ENCODE measurements at regions not wholly inside any gene's neighbourhood (a gene's known extent, or its start where the extent isn't known, plus 50 kb on each side); places are given as distances from the start of the nearest gene placed in this dataset.
A peak's percentile ranks its signal among the peaks of the same experiment; 100 is the strongest.
"Not testable (repeated sequence)": the region's sequence is repeated elsewhere in the genome, so short reads cannot be mapped to it uniquely, and the experiment has no call there.

DNA sequence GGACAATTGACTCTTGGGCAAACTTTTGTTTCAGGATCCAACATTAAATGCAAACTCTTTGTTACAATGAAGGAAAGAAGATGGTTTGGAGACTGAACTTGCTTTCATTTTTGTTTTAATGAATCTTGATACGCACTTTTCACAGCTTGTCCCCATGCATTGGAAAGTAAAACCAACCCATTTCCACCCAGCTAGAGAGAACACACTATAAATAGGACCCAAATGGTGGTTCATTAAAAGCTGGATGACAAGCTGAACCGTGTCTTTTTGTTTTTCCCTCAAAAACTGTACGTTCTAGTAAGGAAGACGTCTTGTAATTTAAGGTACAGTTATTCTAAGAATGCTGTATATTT is 95.3 kb upstream of the EGFL6 start:
- peak; percentile 45 to 55 for ATAC-seq

DNA sequence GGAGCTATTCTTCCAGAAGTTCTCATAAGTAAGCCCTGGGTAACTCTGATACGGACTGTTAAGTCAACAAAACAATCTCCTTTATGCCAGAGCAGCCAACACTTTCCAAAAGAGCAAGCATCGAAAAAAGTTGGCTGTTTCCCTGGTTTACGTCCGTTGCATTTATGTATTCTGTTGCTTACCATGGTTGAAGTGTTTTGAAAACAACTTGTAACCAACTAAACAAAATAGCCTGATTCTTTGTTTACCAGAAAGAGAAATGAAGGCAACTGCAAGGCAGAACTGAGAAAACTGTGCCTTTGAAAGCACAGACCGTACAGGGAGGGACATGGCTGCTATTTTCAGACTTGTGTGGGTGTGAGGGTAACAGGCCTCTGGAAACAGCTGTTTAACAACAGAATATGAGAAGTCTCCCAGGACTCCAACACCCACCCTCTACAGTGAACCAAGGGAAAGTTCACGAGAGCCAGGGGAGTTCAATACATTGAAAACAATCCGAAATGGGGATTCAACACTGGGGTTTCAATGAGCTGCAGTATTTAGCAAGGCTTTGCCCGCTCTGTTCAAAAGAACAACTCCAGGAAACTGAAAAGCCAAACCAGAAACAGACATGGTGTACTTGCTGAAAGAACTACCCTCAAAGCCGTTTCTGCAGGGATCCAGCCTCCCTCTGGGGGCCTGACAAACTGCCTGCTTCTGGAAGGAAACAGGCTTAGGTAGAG is 95.8 kb upstream of the EGFL6 start:
- ATAC-seq: peak in 1 of 2 donors; percentile 10

DNA sequence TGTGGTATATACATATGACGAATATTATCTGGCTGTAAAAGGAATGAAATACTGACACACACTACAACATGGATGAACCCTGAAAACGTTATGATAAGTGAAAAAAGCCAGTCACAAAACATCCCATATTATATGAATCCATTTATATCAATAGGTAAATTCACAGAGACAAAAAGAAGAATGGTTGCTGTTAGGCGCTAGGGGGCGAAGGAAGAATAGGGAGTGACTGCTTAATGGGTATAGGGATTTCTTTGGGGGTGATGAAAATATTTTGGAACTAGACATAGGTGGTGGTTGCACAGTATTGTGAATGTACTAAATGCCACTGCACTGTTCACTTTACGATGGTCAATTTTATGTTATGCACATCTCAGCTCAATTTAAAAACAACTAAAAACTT is 96.4 kb upstream of the EGFL6 start:
- ATAC-seq: no peak

DNA sequence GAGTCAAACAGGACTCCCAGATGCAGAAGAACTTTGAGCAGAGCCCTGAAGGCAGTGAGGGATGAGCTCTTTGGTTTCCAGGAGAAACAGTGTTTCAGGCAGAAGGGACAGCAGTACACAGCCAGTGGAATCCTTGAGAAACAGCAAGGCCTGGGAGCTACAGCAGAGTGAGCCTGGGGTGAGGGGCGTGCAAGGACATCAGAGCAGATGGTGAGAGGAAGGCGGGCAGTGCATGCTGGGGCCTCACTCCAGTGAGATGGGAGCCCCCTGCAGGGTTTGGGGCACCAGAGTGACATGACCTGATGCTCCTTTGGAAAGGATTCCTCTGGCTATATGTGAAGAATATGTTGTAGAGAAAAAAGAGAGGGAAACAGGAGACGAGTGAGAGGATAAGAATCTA is 98.1 kb upstream of the EGFL6 start:
- ATAC-seq: no peak

DNA sequence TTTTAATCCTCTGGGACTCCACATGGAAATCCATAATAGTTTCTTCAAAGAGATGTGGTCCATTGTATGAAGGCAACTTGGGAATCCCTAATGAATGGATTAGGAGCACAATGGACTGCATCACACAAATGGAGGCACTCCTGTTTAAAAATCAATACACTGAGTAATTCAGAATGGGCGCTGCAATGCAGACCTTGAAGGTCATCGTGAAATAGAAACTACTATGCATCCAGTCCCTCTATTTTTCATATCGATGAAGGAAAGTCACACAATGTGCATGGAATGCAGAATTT is 98.8 kb upstream of the EGFL6 start:
- no peak for ATAC-seq

DNA sequence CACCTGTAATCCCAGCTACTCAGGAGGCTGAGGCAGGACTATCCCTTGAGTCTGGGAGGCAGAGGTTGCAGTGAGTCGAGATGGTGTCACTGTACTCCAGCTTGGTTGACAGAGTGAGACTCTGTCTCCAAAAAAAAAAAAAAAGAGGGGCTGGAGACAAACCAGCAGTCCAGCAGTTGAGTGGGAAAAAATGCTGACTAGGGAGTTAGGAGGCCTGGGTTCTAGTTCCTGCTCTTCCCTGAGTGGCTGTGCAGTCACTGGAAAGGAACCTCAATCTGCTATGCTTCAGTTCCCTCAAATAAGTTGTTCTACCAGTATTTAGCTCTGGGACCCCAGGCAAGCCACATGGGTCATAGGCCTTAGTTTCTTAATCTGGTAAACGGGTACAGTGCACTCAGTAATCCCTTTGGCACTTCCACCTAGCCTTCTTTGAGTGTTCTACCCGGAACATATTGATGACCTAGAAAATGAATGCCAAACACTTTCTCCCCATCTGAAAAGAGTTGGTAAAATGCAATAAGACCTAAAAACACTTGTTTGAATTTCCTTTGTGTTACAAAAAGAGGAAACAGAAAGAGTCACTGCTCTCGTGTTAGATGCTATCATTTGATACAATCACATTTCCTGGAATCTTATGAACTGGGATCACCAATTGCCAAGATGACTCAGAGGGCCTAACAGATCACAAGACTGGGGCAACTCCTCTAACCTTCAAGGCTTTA is 99.3 kb upstream of the EGFL6 start:
- no peak for ATAC-seq

DNA sequence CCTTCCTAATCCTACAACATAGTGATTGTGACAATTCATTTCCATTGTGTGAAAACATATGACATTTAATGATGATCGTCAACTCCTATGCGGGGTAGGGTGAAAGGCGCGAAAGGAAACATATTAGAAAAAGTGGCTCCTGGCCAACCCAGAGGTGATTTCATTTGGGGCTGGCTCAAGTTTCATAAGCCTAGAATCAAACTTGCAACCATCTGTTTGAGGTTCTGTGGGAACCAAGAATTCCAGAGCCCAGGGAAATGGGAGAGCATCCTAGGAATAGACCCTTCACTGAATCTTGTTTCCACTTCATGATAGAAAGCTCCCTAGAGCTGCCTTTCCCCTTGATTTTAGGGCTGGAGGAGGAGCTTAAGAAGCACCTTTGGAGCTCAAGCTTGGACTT is 101.3 kb upstream of the EGFL6 start:
- ATAC-seq: no peak

DNA sequence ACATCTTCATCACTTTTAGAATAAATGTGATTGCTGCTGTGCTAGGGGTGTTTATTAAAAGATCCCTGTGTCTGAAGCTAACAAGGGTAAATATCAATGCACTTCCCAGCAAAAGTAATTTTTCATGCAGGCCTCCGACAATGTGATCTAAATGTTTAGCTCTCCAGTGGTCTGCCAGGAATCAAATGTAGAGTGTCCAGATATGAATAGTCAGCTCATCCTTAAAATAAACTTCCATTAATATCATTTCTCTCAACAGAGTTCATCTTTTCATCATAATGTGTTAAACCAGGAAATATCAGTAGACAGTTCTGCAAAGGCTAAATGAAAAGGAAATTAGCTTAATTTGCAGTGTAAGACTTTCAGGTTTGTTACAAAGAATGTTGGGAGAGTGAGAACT is 102.2 kb upstream of the EGFL6 start:
- no peak for ATAC-seq

DNA sequence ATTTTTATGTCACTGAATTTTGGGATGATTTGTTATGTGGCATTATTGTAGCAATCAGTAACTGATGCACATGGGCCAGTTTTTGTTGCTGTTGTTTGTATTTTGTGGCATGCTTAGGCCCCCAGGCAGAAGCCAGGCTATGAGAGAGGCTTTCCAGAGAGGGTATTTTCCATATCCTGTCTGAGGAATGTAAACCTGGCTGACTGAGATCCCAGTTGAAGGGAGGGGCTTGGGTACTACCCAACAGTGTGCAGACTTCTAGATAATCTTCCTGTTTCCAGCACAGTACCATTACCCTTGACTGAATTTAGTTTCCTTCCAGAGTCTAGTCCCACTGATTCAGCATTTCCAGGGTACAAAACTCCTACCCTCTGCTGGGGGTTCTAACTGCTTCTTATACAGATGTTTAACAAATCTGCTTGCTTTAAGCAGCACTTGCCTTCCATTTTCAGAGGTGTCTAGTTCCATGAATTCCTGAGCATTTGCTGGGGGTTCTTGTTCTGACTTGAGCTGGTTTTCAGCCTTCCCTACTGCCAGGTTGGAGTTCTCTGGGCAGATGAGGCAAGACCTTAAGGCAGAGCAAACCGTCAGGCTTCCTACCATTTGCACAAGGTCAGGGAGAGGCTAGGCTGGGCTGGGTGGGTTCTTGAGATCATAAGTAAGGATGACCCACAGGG is 104.7 kb upstream of the EGFL6 start:
- no peak for ATAC-seq

DNA sequence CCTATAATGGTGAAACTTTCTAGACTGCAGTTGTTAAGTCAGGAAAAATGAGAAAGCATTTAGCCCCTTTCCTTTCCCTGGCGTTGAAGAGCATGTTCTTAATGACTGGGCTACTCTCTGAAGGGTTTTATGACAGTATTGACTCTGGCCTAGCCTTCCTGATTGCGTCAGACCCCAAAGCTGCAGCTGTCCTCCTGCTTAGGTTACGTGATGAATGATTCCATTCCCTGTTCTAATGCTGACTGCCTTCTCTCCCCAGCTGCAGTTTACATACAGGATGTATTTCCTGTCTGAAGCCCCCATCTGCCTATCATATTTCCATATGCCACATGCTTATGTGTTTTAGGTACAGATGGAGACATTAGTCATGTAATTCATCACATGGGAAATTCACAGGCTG is 105.8 kb upstream of the EGFL6 start:
- ATAC-seq: no peak

DNA sequence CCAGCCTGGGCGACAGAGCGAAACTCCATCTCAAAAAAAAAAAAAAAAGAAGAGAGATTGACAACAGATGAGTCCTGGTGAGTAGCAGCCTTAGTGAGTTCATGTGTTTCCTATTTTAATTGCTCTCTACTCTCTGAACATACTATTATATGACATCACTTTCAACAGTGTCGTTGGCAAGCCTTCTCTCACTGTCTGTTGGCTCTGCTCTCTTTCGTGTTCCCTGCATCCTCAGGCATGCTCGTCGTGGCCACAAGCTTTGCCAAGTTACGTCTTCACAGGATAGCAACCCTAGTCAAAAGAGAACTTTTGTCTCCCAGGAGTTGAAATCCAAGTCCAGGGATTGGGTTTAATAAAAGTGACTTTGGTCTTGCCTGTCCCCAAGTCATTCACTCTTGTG is 117.1 kb upstream of the EGFL6 start:
- ATAC-seq: no peak

DNA sequence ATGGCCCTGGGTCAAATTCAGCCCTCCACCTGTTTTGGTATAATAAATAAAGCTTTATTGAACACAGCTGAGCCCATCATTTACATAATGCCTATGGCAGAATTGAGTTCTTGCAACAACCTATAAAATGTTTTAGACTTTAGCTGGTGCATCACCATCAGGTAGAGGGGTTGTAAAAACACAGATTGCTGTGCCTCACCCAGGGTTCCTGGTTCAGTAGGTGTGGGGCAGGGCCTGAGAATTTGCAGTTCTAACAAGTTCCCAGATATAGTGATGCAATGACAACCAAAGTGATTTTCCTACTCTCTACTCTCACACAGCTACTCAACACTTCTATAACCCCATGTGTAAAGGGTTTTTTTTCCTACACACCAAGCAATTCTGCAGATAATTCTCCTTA is 120.0 kb upstream of the EGFL6 start:
- no peak for ATAC-seq

DNA sequence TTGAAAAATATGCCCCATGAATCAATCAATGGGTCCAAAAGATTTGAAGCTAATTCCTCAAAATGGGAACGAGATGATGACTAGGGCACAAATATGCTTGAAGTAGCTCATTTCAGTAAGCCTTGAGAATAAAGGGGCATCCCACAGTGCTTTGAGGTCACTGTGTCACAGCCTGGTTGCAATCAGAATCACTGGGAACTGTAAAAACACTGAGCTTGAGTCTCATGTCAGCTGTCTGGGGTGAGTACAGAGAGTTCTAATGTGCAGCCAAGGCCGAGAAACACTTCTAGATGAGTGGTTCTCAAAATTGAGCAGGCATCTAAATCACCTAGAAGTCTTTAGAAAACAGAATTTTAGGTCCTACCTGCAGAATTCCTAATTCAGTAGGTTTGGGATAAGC is 120.5 kb upstream of the EGFL6 start:
- no peak for ATAC-seq

DNA sequence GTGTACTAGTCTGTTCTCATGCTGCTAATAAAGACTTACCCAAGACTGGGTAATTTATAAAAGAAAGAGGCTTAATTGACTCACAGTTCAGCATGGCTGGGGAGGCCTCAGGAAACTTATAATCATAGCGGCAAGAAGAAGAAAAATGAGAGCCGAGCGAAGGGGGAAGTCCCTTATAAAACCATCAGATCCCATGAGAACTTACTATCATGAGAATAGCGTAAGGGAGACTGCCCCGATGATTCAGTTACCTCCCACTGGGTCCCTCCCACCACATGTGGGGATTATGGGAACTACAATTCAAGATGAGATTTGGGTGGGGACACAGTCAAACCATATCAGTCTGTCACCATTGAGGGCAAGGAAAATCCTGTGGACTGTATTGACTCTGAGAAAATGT is 121.8 kb upstream of the ATXN3L start:
- ATAC-seq: not testable (repeated sequence)

DNA sequence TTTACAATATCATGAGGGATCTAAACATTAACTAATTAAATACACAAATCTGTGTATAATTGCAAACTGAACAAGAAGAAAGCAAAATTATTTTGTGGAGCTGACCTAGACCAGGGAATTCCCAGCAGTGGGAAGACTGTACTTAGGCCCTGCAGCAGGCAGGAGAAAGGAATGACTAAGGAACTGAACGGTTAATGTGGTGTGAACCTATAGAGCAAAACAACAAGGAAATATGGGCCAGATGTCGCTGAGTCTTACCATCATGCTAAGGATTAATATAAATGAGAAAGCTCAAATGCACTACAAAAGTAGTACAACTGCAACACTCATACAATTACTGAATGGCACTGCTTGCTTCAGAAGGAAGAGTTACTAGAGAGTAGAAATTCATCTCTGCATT is 120.3 kb upstream of the ATXN3L start:
- no peak for ATAC-seq

DNA sequence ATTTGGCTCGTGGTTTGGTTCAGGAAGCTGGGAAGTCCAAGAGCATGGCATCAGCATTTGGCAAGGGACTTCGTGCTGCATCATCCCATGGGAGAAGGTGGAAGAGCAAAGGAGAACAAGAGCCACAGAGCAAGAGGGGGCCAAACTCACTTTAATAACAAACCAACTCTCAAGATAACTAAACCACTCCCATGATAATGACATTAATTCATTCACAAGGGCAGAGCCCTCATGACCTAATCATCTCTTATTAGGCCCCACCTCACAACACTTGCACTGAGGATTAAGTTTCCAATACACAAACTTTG is 113.4 kb upstream of the ATXN3L start:
- ATAC-seq: no peak

DNA sequence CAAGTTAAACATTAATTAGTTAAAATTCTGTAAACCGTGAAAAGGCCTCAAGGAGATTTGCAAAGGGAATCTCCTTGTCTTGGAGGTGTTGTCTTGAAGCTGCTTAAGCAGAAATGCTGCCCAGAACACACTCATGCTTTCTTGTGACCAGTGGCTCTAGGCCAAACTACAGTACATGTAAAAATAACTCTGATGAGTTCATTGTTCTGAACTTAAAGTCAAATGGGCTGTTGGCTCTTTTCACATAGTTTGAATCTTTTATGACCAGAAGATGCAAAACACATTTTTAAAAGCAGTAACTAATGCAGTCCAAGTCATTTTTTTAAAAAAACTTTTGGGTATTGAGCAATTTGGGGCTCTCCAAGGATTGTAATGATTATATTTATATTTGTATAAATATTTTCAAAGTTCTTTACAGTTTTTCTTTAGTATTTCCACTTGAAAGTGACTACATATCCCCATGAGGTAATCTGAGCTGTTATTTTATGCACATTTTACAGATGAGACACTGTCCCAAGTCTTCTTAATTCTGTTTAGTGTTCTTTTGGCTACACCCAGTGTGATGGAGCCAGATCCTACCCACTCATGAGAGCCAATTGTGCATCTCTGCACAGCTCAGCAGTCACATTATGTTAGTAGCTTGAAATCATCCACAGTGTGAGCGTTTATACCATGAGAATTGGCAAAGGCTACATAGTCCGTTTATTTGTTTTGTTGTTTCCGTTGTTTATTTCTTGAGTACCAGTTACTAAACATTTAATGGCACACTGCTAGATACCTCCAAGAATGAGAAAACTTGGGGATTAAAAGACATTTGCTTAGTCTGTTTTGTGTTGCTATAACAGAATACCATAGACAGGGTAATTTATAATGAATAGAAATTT is 112.8 kb upstream of the ATXN3L start:
- ATAC-seq: no peak

DNA sequence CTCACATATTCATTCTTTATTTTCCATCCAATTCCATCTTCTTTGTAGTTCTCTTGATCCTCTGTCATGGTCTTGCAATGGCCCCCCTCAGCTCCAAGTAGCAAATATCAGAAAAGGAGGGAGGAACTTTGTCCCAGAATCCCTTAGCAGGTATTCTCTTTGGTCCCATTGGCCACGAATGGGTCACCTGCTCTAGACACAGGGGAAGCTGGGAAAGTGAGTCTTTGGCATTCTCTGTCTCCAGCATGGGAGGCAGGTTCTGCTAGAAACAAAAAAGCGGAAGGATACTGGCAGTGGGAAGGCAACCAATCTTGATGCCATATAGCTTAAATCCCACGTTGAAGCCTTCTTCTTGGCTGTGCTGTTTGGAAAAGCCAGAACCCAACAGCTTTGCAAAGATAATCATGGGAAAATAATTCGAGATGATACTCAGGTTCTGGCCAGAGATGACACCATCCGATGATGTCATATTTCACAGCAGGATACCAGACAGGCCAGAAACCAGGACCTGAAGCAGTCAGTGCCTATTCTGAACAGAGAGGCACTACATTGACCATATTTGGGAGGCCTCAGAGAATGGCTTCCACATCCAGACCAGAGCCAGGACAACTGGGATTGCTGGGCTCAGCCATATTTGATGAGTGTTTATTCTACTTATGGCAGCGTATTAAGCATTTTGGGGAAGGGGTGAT is 110.4 kb upstream of the ATXN3L start:
- ATAC-seq: no peak

DNA sequence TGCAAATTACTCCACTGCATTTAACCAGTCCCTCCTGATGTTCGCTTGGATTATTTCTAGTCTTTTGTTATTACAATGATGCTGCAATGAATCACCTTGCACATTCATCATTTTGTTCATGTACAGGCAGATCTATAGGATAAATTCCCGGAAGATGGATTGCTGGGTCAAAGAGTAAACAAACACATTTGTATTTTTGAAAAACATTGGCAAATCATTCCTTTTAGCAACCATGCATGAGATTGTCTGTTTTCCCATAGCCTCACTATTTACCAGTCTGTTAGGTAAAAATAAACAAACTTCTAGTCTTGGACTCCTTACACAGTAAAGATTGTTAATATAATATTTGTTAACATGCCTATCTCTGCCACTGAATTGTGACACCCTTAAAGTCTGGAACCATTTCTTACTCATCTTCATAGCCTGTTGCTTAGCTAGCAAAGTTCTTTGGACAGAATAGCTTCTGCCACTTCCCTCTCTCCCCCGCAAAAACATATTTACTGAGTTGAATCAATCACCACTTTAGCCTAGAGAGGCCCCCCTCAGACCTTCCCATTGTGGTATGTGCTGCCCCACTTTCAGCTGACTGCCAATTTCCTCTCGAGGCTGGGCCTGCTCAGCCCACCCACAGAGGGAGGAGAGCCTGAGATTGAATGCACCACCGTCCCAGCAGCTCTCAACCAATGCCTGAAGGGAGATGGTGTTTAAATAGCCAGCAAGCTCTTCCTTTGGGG is 108.4 kb upstream of the ATXN3L start:
- ATAC-seq: no peak

DNA sequence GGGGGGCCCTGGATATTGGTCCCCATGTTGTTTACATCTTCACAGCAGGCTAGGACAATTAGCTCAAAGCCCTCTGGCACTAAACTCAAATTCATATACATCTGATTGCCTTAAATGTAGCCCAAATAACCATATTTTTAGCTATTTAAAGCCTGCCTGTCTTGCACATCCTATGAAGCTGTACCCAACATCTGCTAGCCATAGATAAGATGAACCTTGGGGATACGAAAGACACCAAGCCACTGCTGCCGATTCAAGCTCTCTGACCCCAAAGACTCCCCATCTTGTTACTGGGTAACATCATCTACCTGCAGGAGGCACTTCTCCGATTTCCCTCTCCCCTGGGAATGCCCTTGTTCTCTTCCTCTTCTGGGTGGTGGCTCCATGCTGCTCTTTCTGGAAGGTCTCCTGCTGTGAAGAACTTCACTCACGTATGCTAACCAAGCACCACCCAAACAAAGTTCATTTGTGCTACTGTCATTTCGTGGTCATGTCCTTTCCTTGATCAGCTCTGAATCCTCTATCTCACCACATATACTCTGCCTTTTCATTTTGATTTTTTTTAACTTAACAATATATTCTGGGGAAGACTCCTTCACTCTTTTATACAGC is 107.7 kb upstream of the ATXN3L start:
- no peak for ATAC-seq

DNA sequence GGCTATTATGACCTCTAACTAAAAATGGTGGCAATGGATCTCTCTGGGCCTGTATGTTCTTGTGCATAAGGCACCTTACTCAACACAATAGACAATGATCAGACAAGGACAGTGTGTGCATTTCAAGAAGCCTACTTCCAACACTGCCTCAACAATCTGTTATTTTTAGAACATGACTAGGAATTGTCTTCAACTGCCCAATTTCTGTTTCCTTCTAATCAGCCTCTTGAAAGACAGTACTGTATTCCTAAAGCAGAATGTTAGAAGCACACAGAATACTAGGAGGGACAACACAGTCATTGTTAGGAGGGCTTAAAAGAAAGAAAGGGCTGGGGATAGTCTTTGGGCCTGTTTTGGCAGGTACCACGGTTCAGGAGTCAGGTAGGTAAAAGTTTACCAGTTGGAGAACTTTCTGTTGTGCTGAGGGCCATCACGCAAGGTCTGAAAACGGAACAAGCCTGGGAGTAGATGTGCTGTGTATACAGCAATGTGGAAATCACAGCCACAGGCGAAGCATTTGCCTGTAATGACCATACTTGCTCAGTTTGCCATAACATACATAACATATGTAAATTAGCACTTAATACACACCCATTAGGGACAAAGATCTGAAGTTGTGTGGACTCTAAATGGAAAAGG is 100.8 kb upstream of the ATXN3L start:
- ATAC-seq: no peak

Data from activated CD4-positive, CD25-positive, alpha-beta regulatory T cell treated with anti-CD3 and anti-CD28 coated beads, Interleukin-2, amount 50 U/mL, for 24 hours (primary cell).